ENCODE measurements at regions not wholly inside any gene's neighbourhood (a gene's known extent, or its start where the extent isn't known, plus 50 kb on each side); places are given as distances from the start of the nearest gene placed in this dataset.
"Not testable (repeated sequence)": the region's sequence is repeated elsewhere in the genome, so short reads cannot be mapped to it uniquely, and the experiment has no call there.

- no peak for DNase-seq
Measured at GRCh38 chr6:16909658-16910360, 148.5 kb upstream of the ATXN1 start.

DNA sequence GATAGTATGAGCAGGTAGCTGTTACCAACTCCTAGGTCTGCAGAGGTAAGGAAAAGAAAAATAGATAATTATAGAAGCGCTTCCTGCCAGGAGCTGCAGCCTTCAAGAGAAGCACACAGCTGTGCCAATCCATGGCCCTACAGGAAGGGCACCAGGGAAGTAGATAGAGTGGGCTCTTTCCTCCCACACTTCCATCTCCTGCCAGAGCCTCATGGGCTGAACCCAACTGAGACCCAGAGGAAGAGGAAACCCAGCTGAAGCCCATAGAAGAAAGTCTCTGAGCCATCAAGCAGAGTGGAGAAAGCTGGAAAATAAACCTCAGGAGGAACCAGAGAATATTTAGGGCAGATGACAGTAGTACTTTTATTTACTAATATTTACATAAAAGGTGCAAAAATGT lies 146.7 kb upstream of the ATXN1 start:
- DNase-seq: no peak

GRCh38 chr6:16904957-16905356 lies 143.7 kb upstream of the ATXN1 start:
- DNase-seq: no peak

DNA sequence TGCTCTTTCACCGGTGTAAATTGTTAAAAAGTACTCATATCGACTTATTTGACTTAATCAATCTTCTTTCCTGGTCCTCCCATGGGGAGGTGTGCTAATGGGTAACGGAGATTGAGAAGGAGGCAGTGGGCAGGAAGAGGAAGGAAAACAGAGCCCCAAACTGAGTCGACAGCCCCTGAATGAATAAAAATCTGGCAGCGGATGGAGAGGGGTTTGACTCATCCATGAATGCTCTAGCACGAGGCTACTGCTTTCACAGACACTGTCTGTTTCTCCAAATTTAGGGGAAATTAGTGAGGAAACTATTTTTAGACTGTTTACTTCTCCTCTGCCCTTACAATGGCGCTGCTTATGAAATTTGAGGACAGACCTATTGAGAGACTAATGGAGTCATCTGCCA lies 142.2 kb upstream of the ATXN1 start:
- DNase-seq: peak in 2 of 56 donors; percentile 5 to 9

GRCh38 chr6:16902502-16902901 lies 141.2 kb upstream of the ATXN1 start:
- no peak for DNase-seq

GRCh38 chr6:16901782-16902181 lies 140.5 kb upstream of the ATXN1 start:
- peak in 4 of 56 donors; percentile 2 to 51 (median 8) for DNase-seq

GRCh38 chr6:16901306-16901705 lies 140.0 kb upstream of the ATXN1 start:
- DNase-seq: no peak

DNA sequence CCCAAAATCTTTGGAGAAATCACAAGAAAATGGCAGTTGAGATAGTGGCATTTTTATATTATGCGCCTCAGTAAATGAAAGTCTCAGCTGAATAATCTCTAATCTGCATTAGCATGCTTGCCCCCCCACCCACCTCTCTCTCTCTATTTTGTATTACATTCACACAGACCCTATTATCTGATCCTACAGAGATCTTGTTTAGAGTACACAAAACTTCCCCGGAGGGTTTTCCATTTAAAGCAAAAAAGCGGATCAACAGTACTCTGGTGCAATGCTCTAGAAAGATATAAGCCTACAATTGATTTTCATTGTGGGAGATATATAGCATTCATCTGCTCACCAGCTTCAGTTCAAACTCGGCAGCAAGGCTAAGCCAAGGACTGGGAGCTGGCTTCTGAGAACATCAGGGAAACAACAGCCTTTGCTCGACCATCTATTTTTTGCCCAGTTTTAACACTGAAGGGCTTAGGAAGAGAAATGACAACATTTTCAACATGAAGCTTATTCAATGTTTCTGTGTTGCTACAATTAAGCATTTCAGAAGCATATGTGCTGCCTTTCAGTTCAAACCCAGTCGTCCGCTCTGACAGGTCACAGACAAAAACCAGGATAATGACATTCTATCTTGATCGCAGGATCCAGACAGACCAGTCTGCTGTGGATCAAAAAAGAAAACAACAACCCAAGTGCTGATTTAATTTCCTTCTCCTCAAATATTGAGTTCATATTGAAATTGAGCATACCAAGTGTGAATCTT lies 137.6 kb upstream of the ATXN1 start:
- DNase-seq: no peak

DNA sequence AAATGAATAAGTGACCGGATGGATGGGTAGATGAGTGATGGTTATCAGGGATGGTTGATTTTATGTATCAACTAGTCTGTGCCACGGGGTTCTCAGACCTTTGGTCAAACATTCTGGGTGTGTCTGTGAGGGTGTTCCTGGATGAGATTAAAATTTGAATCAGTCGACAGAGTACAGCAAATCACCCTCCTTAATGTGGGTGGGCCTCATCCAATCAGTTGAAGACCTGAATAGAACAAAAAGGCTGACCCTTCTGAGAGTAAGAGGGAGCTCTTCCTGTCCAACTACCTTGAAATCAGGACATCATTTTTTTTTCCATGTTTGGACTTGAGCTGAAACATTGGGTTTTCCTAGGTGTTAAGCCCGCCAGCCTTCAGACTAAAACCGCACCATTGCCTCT lies 136.4 kb upstream of the ATXN1 start:
- no peak for DNase-seq

GRCh38 chr6:16894301-16894700 lies 133.0 kb upstream of the ATXN1 start:
- no peak for DNase-seq

GRCh38 chr6:16891110-16891509 lies 129.8 kb upstream of the ATXN1 start:
- DNase-seq: not testable (repeated sequence)

GRCh38 chr6:16885411-16886160 lies 124.3 kb upstream of the ATXN1 start:
- no peak for DNase-seq

DNA sequence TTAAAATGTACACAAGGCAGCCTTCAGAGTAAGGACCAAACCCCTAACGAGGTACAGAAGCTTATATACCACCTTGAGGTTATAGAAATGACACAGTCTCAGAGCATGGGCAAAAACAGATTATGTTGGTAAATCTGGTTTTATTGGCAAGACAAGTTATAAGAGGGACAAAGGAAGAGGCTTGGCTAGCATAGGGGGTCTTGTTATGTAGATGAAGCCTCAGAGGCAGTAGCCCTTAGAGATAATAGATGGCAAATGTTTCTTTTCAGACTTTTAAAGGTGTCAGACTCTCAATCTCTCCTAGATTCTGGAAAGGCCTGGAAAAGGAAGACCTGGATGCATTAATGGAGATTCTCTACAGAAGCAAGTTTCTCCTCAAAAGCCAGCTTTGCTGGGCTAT lies 123.3 kb upstream of the ATXN1 start:
- DNase-seq: no peak

DNA sequence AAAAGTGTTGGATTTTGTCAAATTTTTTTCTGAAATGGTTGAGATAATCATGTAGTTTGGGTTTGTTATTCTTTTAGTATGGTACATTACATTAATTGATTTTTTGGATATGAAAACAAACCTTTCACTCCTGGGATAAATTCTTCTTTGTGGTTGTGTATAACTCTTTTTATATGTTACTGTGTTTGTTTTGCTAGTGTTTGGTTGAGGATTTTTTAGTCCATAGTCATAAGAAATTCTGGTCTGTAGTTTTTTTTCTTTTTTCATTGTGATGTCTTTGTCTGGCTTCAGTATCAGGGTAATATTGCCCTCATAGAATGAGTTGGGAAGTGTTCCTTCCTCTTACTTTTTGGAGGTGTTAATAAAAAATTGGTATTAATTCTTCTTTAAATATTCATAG lies 122.2 kb upstream of the ATXN1 start:
- no peak for DNase-seq

- DNase-seq: no peak
Measured at GRCh38 chr6:16882230-16882629, 121.0 kb upstream of the ATXN1 start.

GRCh38 chr6:16876852-16877251 lies 115.6 kb upstream of the ATXN1 start:
- not testable (repeated sequence) for DNase-seq

- no peak for DNase-seq
Measured at GRCh38 chr6:16876201-16876600, 114.9 kb upstream of the ATXN1 start.

DNA sequence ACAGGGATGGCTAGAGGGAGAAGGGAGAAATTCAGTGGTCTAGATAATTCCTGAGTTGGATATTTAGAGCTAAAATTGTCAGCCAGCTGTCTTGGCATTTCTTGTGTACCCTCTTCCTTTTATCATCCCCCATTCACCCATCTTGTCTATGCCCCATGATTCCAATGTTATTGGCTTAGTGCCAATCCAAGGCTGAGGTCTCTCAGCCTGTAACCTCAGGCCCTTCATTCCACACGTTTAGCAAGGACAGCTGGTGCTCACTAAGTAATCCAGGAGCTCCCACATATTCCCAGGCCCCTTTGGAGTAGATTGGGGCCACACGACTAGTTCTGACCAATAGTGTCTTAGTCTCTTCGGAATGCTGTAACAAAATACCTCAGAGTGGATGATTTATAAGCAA lies 112.4 kb upstream of the ATXN1 start:
- no peak for DNase-seq

- no peak for DNase-seq
Measured at GRCh38 chr6:16872543-16873235, 111.4 kb upstream of the ATXN1 start.

DNA sequence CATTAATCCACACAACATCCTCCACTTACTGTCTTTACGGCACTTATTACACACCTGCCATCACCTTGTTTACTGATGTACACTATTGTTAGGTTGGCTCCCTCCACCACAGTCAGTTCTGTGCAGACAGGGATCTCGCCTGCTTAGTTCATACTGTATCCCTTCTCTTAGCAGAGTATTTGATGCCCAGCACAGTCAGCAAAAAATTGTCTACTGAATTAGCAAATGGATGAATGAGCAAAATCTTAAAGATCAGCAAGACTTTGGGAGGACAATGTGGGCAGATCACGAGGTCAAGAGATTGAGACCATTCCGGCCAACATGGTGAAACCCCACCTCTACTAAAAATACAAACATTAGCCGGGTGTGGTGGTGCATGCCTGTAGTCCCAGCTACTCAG lies 109.8 kb upstream of the ATXN1 start:
- DNase-seq: no peak

GRCh38 chr6:16868968-16869367 lies 107.7 kb upstream of the ATXN1 start:
- DNase-seq: no peak

Measured in nucleus accumbens (tissue), 56 donors.